Gastroesophageal sphincter (tissue), 3 donors: ENCODE measurements at regions not wholly inside any gene's neighbourhood (a gene's known extent, or its start where the extent isn't known, plus 50 kb on each side); places are given as distances from the start of the nearest gene placed in this dataset.

ENCODE experiments used
- CTCF ChIP-seq, 4 experiments: fragments of 200-600 bp in 2 of 4; fragments of 450-650 bp in 2 of 4; sonication (generic) in 1 of 4; IDR thresholded peaks; one replicate each; pipeline ENCODE4 v1.5.1; 2017 to 2019; ENCODE audit warnings: antibody characterized with exemption in 4 of 4, mild to moderate bottlenecking in 2 of 4, moderate library complexity in 2 of 4
- POLR2AphosphoS5 ChIP-seq: sonication (generic); formaldehyde crosslinking; IDR thresholded peaks from one replicate; pipeline ENCODE4 v1.6.1; 2017; ENCODE audit warnings: antibody characterized with exemption

- TF ChIP-seq CTCF (IDR thresholded peaks at IDR 0.05) (no peak), POLR2AphosphoS5 (no peak)
These were observed 75.4 kb upstream of the RPS23 start for GRCh38 chr5:82353522-82353921.
